ENCODE measurements at regions not wholly inside any gene's neighbourhood (a gene's known extent, or its start where the extent isn't known, plus 50 kb on each side); places are given as distances from the start of the nearest gene placed in this dataset. TPM values are rescaled to one million over a fixed set of nuclear protein-coding genes. Genes with fewer than 3 reads are reported as not detected.

DNA sequence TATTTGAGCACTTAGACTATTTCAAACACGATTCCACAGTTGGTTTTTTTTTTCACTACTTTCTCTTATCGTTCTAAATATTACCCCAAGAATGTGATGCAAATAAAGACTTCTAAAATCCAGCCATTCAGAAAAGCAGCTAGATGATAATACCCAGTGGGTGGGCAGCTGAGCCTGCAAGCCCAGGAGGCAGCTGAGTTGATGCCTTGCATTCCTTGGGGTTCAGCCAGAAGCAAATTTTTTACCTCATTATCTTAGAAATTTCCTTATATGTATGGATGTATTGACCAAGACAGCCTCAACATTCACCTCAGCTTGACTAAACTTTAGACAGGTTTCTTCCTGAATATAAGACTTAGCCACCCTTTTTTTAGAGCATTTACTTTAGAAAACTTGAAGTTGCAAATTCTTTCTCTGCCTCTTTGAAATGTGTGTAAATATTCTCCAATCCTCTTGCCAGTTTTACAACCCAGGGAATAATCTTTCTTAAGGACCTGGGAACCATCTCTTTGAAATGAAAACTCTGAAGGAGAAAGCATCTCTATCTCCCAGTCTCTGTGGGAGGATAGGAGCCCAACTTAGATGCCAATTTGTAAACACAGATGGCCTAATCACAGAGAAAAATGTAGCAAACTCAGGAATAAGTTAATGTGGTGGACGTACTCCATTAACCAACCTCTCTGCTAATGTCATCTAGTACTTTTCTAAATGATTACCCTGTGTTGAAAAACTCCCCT lies 52.2 kb upstream of the ANP32D start:
- Histone ChIP-seq H3K36me3 (ENCODE audit: control insufficient read depth in 4 of 4, insufficient read depth in 4 of 4, low read length in 4 of 4) (no peaks in the 10 kb centered on the region), H3K27ac (ENCODE audit: low read depth in 1 of 2, low read length in 1 of 2) (no peak overlapping the region), H3K9me3 (ENCODE audit: control insufficient read depth in 4 of 4, insufficient read depth in 3 of 4, low read length in 3 of 4) (no peaks in the 10 kb centered on the region), H3K4me1 (ENCODE audit: control insufficient read depth in 5 of 5, insufficient read depth in 5 of 5, low read length in 5 of 5) (peaks cover 0 to 13% (median 0%) of the 10 kb centered on the region in 5 donors), H3K9ac (ENCODE audit: insufficient read depth in 1 of 2, low read length in 2 of 2) (no peak overlapping the region), H3K27me3 (ENCODE audit: control insufficient read depth in 3 of 3, insufficient read depth in 3 of 3, low read length in 2 of 3) (no peaks in the 10 kb centered on the region), H3K4me3 (no peak overlapping the region)
- ATAC-seq (ENCODE audit: insufficient read depth, low FRiP score) (no peak), DNase-seq (peak in 2 of 3 donors; percentile 15 to 29)
- 26 to 42% methylated on average over 3 of the region's 3 CpGs for WGBS, 2 donors
- TF ChIP-seq, protein P1, sequence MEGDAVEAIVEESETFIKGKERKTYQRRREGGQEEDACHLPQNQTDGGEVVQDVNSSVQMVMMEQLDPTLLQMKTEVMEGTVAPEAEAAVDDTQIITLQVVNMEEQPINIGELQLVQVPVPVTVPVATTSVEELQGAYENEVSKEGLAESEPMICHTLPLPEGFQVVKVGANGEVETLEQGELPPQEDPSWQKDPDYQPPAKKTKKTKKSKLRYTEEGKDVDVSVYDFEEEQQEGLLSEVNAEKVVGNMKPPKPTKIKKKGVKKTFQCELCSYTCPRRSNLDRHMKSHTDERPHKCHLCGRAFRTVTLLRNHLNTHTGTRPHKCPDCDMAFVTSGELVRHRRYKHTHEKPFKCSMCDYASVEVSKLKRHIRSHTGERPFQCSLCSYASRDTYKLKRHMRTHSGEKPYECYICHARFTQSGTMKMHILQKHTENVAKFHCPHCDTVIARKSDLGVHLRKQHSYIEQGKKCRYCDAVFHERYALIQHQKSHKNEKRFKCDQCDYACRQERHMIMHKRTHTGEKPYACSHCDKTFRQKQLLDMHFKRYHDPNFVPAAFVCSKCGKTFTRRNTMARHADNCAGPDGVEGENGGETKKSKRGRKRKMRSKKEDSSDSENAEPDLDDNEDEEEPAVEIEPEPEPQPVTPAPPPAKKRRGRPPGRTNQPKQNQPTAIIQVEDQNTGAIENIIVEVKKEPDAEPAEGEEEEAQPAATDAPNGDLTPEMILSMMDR (IDR thresholded peaks at IDR 0.05; ENCODE audit: control extremely low read depth, extremely low read depth): no peak

DNA sequence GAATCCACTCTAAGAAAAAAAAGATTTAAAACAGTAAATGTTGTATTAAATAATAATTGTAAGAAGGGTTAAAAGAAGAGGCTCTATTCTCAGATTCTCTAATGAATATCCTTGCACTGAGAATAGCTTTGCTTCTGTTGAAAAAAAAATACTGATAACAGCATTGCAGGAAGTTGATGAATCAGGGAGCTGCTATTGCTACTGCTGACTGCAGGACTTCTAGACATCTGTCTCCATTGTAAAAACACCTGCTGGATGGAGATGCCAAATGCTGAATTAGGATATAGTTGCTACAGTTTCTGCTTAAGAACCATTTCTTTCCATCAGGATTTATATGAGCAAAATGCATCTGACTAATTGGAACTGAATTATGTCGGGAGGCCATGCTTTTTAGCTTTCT lies 50.3 kb upstream of the ANP32D start:
- 80 to 83% methylated on average over 1 of the region's 1 CpG for WGBS, 2 donors

More for the DNA sequence above, 50.3 kb upstream of the ANP32D start:
- TF ChIP-seq, protein P1 (IDR thresholded peaks at IDR 0.05; ENCODE audit: control extremely low read depth, extremely low read depth): no peak
- no peaks in the 10 kb centered on the region for H3K27me3 ChIP-seq (ENCODE audit: control insufficient read depth in 3 of 3, insufficient read depth in 3 of 3, low read length in 2 of 3)
- ATAC-seq (ENCODE audit: insufficient read depth, low FRiP score) (no peak), DNase-seq (no peak)
- no peaks in the 10 kb centered on the region for H3K9me3 ChIP-seq (ENCODE audit: control insufficient read depth in 4 of 4, insufficient read depth in 3 of 4, low read length in 3 of 4)
- H3K36me3 ChIP-seq (ENCODE audit: control insufficient read depth in 4 of 4, insufficient read depth in 4 of 4, low read length in 4 of 4): no peaks in the 10 kb centered on the region
- no peak overlapping the region for H3K9ac ChIP-seq (ENCODE audit: insufficient read depth in 1 of 2, low read length in 2 of 2)
- H3K4me3 ChIP-seq: no peak overlapping the region
- peaks cover 0 to 13% (median 0%) of the 10 kb centered on the region in 5 donors for H3K4me1 ChIP-seq (ENCODE audit: control insufficient read depth in 5 of 5, insufficient read depth in 5 of 5, low read length in 5 of 5)
- no peak overlapping the region for H3K27ac ChIP-seq (ENCODE audit: low read depth in 1 of 2, low read length in 1 of 2)

Small RNA genes in the stretch of these regions (small RNA-seq; reads per million reads assigned to genes)
- gene OR8S21P (ENCODE audit: low replicate concordance): not detected

All from lung (tissue), 12 donors.